PC-9 (cell line): ENCODE measurements at regions not wholly inside any gene's neighbourhood (a gene's known extent, or its start where the extent isn't known, plus 50 kb on each side); places are given as distances from the start of the nearest gene placed in this dataset.

Source experiments
- BruUV-seq: library from RNA; stranded (reverse); fragments of 400-500 nt; replicated peaks from 2 replicates; lab custom pipeline; 2021; lab: Mats Ljungman, UMichigan
- CTCF ChIA-PET: fragments of 300-600 bp; sonication (Branson Sonifier 250); formaldehyde crosslinking; loops from one replicate; lab custom pipeline; 2022; ENCODE audit warnings: antibody characterized with exemption; lab: Charles Lee
- POLR2A ChIA-PET: fragments of 300-600 bp; sonication (Branson Sonifier 250); formaldehyde crosslinking; loops from one replicate; lab custom pipeline; 2022; ENCODE audit warnings: antibody characterized with exemption; ENCODE audit not compliant: unreplicated experiment; lab: Charles Lee
- DNase-seq, 2 experiments: peaks; one replicate each; pipeline versions ENCODE4 v3.0.0 to v3.0.0-alpha.2; 2015 to 2022; ENCODE audit warnings: mixed read lengths in 1 of 2
- H2AFZ ChIP-seq: fragments of 200-600 bp; sonication (generic); 2 replicates; pipeline ENCODE4 v1.8.1; 2017; ENCODE audit warnings: antibody characterized with exemption
- H3F3A ChIP-seq: fragments of 200-600 bp; sonication (generic); 2 replicates; pipeline ENCODE4 v1.8.1; 2017; ENCODE audit warnings: antibody characterized with exemption, mild to moderate bottlenecking, low read depth; ENCODE audit not compliant: insufficient read depth
- H3K27ac ChIP-seq: fragments of 200-600 bp; sonication (generic); 2 replicates; pipeline ENCODE4 v1.6.1; 2016; ENCODE audit warnings: mixed run types
- H3K27me3 ChIP-seq: fragments of 200-600 bp; sonication (generic); 2 replicates; pipeline ENCODE4 v1.6.1; 2016; ENCODE audit warnings: low read depth, mixed run types; ENCODE audit not compliant: insufficient read depth
- H3K36me3 ChIP-seq: fragments of 200-600 bp; sonication (generic); 2 replicates; pipeline ENCODE4 v1.6.1; 2016; ENCODE audit warnings: low read depth, mixed run types
- H3K4me1 ChIP-seq: fragments of 200-600 bp; sonication (generic); replicated peaks from 2 replicates; pipeline ENCODE4 v1.6.1; 2016; ENCODE audit warnings: mixed run types; ENCODE audit not compliant: insufficient read depth
- H3K4me2 ChIP-seq: fragments of 200-600 bp; sonication (generic); 2 replicates; pipeline ENCODE4 v1.6.1; 2017; ENCODE audit warnings: mixed run types
- H3K4me3 ChIP-seq: fragments of 200-600 bp; sonication (generic); 2 replicates; pipeline ENCODE4 v1.6.1; 2016; ENCODE audit warnings: mixed run types
- H3K79me2 ChIP-seq: fragments of 200-600 bp; sonication (generic); 2 replicates; pipeline ENCODE4 v1.6.1; 2017; ENCODE audit warnings: low read depth, mixed run types
- H3K9me2 ChIP-seq: fragments of 200-600 bp; sonication (generic); 2 replicates; pipeline ENCODE4 v1.8.1; 2017; ENCODE audit warnings: mild to moderate bottlenecking; ENCODE audit not compliant: insufficient read depth
- H3K9me3 ChIP-seq: fragments of 200-600 bp; sonication (generic); 2 replicates; pipeline ENCODE4 v1.8.1; 2016; ENCODE audit warnings: low read depth; ENCODE audit not compliant: insufficient read depth
- H4K20me1 ChIP-seq: fragments of 200-600 bp; sonication (generic); 2 replicates; pipeline ENCODE4 v1.8.1; 2017; ENCODE audit not compliant: insufficient read depth
- CTCF ChIP-seq: fragments of 200-600 bp; sonication (generic); conservative IDR thresholded peaks from 2 replicates; pipeline ENCODE4 v1.6.1; 2017; ENCODE audit warnings: mixed run types, antibody characterized with exemption, mild to moderate bottlenecking, moderate library complexity
- EZH2 ChIP-seq: fragments of 200-600 bp; sonication (generic); IDR thresholded peaks from 2 replicates; pipeline ENCODE4 v1.8.0; 2017; ENCODE audit warnings: antibody characterized with exemption, low read depth
- intact Hi-C: fragments of 100-400 bp; cut with micrococcal nuclease; formaldehyde crosslinking; loops from one replicate; pipeline ENCODE4 v1.10.0; 2022; ENCODE audit not compliant: unreplicated experiment

GRCh38 chr3:2023959-2024358 lies 74.7 kb upstream of the CNTN4 start:
- no peak for DNase-seq
- ChIA-PET CTCF (no interaction called here), POLR2A (no interaction called here)
- Histone ChIP-seq H4K20me1 (no peaks in the 10 kb centered on the region), H3K4me2 (no peak overlapping the region), H3K9me3 (no peaks in the 10 kb centered on the region), H3K27ac (no peak overlapping the region), H3K4me1 (no peaks in the 10 kb centered on the region), H3K36me3 (no peaks in the 10 kb centered on the region), H2AFZ (no peak overlapping the region), H3K27me3 (no peaks in the 10 kb centered on the region), H3K79me2 (no peaks in the 10 kb centered on the region), H3K4me3 (no peak overlapping the region), H3F3A (no peaks in the 10 kb centered on the region), H3K9me2 (no peaks in the 10 kb centered on the region)
- TF ChIP-seq CTCF (no peak), EZH2 (no peak)
- BruUV-seq = no TSS peak
- intact Hi-C loops = no loop called here

- TF ChIP-seq EZH2 (no peak), CTCF (no peak)
- H3K4me1 ChIP-seq = no peaks in the 10 kb centered on the region
- POLR2A ChIA-PET = no interaction called here
- no peak overlapping the region for H3K4me3 ChIP-seq
- CTCF ChIA-PET = no interaction called here
- H3K36me3 ChIP-seq = no peaks in the 10 kb centered on the region
- H3K27ac ChIP-seq = no peak overlapping the region
- intact Hi-C loops = no loop called here
- H2AFZ ChIP-seq = no peak overlapping the region
- no TSS peak for BruUV-seq
- H3F3A ChIP-seq = no peaks in the 10 kb centered on the region
- no peak for DNase-seq
- no peaks in the 10 kb centered on the region for H3K79me2 ChIP-seq
- H4K20me1 ChIP-seq = no peaks in the 10 kb centered on the region
- no peaks in the 10 kb centered on the region for H3K9me2 ChIP-seq
- no peaks in the 10 kb centered on the region for H3K9me3 ChIP-seq
- H3K27me3 ChIP-seq = no peaks in the 10 kb centered on the region
- H3K4me2 ChIP-seq = no peak overlapping the region
These were observed 74.0 kb upstream of the CNTN4 start for GRCh38 chr3:2024713-2025112.

GRCh38 chr3:2029559-2029958 lies 69.1 kb upstream of the CNTN4 start:
- no peaks in the 10 kb centered on the region for H3F3A ChIP-seq

More at GRCh38 chr3:2029559-2029958, 69.1 kb upstream of the CNTN4 start:
- POLR2A ChIA-PET = no interaction called here
- Histone ChIP-seq H3K4me1 (no peaks in the 10 kb centered on the region), H3K27ac (no peak overlapping the region), H3K36me3 (no peaks in the 10 kb centered on the region), H4K20me1 (no peaks in the 10 kb centered on the region), H3K9me2 (no peaks in the 10 kb centered on the region), H3K9me3 (no peaks in the 10 kb centered on the region), H3K4me2 (no peak overlapping the region), H3K27me3 (no peaks in the 10 kb centered on the region), H3K79me2 (no peaks in the 10 kb centered on the region), H2AFZ (no peak overlapping the region), H3K4me3 (no peak overlapping the region)
- DNase-seq = no peak
- intact Hi-C loops = no loop called here
- BruUV-seq = no TSS peak
- TF ChIP-seq EZH2 (no peak), CTCF (no peak)
- CTCF ChIA-PET = no interaction called here
